ENCODE measurements at regions not wholly inside any gene's neighbourhood (a gene's known extent, or its start where the extent isn't known, plus 50 kb on each side); places are given as distances from the start of the nearest gene placed in this dataset.

DNA sequence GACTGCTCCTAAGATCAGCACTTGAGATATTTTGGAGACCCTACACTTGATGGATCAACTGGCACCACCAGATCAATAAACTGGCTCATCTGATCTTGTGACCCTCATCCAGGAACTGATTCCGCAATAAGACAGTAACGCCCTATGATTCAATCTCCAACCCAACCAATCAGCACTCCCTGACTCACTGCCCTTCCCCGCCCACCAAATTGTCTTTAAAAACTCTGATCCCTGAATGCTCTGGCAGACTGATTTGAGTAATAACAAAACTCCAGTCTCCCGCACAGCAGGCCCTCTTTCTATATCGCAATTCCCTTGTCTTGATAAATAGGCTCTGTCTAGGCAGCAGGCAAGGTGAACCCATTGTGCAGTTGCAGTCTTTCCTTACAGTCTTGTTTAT, 677.0 kb downstream of the LRRC70 start:
- no peaks in the 10 kb centered on the region for H3K4me1 ChIP-seq
- 89% methylated on average over 5 of the region's 5 CpGs for WGBS

GRCh38 chr5:63250939-63251338, 672.3 kb downstream of the LRRC70 start:
- H3K27me3 ChIP-seq: no peaks in the 10 kb centered on the region
- no peaks in the 10 kb centered on the region for H3K4me1 ChIP-seq
- H3K4me3 ChIP-seq: no peak overlapping the region
- H3K9me3 ChIP-seq: no peaks in the 10 kb centered on the region
- no peak for DNase-seq (ENCODE audit: low spot score in 2 of 2)
- TF ChIP-seq CTCF (IDR thresholded peaks at IDR 0.05): no peak
- TF ChIP-seq EP300 (IDR thresholded peaks at IDR 0.05): no peak
- no peak for TF ChIP-seq POLR2A (IDR thresholded peaks at IDR 0.05)
- no peak for TF ChIP-seq POLR2AphosphoS5 (IDR thresholded peaks at IDR 0.05)
- 63% methylated on average over 1 of the region's 1 CpG for WGBS
- no peak overlapping the region for H3K27ac ChIP-seq
- H3K36me3 ChIP-seq: no peaks in the 10 kb centered on the region

More for the DNA sequence above, 677.0 kb downstream of the LRRC70 start:
- Histone ChIP-seq H3K27me3 (no peaks in the 10 kb centered on the region), H3K27ac (no peak overlapping the region), H3K9me3 (no peaks in the 10 kb centered on the region), H3K36me3 (no peaks in the 10 kb centered on the region), H3K4me3 (no peak overlapping the region)
- no peak for DNase-seq (ENCODE audit: low spot score in 2 of 2)
- TF ChIP-seq EP300 (IDR thresholded peaks at IDR 0.05) (no peak), POLR2AphosphoS5 (IDR thresholded peaks at IDR 0.05) (no peak), POLR2A (IDR thresholded peaks at IDR 0.05) (no peak), CTCF (IDR thresholded peaks at IDR 0.05) (no peak)

DNA sequence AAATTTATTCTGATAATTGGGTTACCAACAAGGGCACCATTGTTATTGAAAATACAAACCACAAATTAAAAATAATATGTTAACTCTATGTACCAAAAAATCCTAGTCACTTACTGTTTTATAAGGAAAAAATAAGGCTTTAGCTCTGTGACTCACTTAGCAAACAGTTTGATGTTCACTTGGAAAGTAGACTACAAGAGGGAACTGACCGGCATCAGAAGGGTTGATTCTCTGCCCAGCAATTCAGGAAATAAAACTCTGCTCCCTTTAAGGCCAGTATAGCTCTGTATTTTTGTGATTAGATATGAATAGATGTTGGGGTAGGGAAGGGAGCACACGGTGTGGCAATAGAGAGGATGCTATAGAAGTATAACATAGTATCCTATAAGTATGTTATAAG, 671.3 kb downstream of the LRRC70 start:
- no peaks in the 10 kb centered on the region for H3K36me3 ChIP-seq
- 77% methylated on average over 2 of the region's 2 CpGs for WGBS
- TF ChIP-seq POLR2A (IDR thresholded peaks at IDR 0.05): no peak
- no peak for TF ChIP-seq EP300 (IDR thresholded peaks at IDR 0.05)
- no peak for TF ChIP-seq POLR2AphosphoS5 (IDR thresholded peaks at IDR 0.05)
- TF ChIP-seq CTCF (IDR thresholded peaks at IDR 0.05): no peak
- H3K4me1 ChIP-seq: no peaks in the 10 kb centered on the region
- no peaks in the 10 kb centered on the region for H3K27me3 ChIP-seq
- no peak for DNase-seq (ENCODE audit: low spot score in 2 of 2)
- H3K4me3 ChIP-seq: no peak overlapping the region
- no peak overlapping the region for H3K27ac ChIP-seq
- H3K9me3 ChIP-seq: no peaks in the 10 kb centered on the region

DNA sequence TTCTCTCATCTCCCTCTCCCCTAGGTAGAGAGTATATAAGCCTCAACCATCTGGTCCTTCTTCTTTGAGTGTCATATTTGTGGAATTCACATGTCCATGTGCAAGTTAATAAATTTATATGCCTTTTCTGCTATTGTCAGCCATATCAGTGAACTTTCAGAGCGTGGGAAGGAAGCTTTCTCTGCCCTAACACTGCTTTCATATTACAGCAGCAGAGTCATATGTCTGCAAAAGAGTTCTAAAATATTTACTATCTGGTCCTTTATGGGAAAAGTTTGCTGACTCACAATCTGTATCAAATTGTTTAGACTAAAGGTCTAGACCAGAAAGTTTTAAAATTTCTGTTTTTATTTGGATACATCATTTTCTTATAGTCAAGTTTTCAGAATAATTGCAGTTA, 669.0 kb downstream of the LRRC70 start:
- no peak overlapping the region for H3K27ac ChIP-seq
- TF ChIP-seq EP300 (IDR thresholded peaks at IDR 0.05): no peak
- DNase-seq (ENCODE audit: low spot score in 2 of 2): no peak
- no peaks in the 10 kb centered on the region for H3K4me1 ChIP-seq
- H3K27me3 ChIP-seq: no peaks in the 10 kb centered on the region
- no peaks in the 10 kb centered on the region for H3K36me3 ChIP-seq
- 47% methylated on average over 1 of the region's 1 CpG for WGBS
- no peaks in the 10 kb centered on the region for H3K9me3 ChIP-seq
- H3K4me3 ChIP-seq: no peak overlapping the region

DNA sequence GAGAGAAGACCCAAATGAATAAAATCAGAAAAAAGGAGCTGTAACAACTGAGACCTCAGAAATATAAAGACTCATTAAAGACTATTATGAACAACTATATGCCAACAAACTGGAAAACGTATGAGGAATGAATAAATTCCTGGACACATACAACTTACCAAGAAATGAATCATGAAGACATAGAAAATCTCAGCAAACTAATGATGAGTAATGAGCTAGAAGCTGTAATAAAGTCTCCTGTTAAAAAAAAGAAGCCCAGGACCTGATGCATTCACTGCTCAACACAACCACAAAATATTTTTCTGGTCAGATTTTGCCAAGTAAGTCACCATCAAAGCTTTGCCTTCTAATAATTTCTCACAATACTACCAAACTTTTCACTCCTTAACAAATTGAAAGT, 666.7 kb downstream of the LRRC70 start:
- WGBS: 71% methylated on average over 1 of the region's 1 CpG

More for the DNA sequence above, 666.7 kb downstream of the LRRC70 start:
- H3K36me3 ChIP-seq: no peaks in the 10 kb centered on the region
- H3K27ac ChIP-seq: no peak overlapping the region
- H3K9me3 ChIP-seq: no peaks in the 10 kb centered on the region
- DNase-seq (ENCODE audit: low spot score in 2 of 2): no peak
- no peak overlapping the region for H3K4me3 ChIP-seq
- H3K27me3 ChIP-seq: no peaks in the 10 kb centered on the region
- no peaks in the 10 kb centered on the region for H3K4me1 ChIP-seq
- TF ChIP-seq CTCF (IDR thresholded peaks at IDR 0.05): no peak
- no peak for TF ChIP-seq POLR2A (IDR thresholded peaks at IDR 0.05)
- no peak for TF ChIP-seq EP300 (IDR thresholded peaks at IDR 0.05)
- no peak for TF ChIP-seq POLR2AphosphoS5 (IDR thresholded peaks at IDR 0.05)

Data from suprapubic skin (tissue), 4 donors.